Heart left ventricle (tissue), 13 donors: ENCODE measurements at regions not wholly inside any gene's neighbourhood (a gene's known extent, or its start where the extent isn't known, plus 50 kb on each side); places are given as distances from the start of the nearest gene placed in this dataset.

Experiments used
- CTCF ChIP-seq, 12 donors: fragments of 200-600 bp; sonication (generic) in 4 of 12; IDR thresholded peaks; one replicate each; pipeline versions ENCODE4 v1.5.0 to v1.8.0; 2018 to 2022; ENCODE audit warnings: antibody characterized with exemption in 12 of 12, mild to moderate bottlenecking in 5 of 12
- POLR2A ChIP-seq, 2 donors: fragments of 450-650 bp; IDR thresholded peaks; one replicate each; pipeline ENCODE4 v1.6.1; 2017; ENCODE audit warnings: antibody characterized with exemption in 2 of 2, mild to moderate bottlenecking in 2 of 2, moderate library complexity in 2 of 2
- donor health status: ischemic (EF 13 %, LVEDD 7.1; RV severe dilation, severe dysfunction).
- donor health status: DM: no; HTN: yes; CAD: no.
- donor health status: DM: no; HTN: no; CAD: no.
- donor health status: ischemic (EF 25% LVEDD 6.9; RV normal size, moderate dysfunction).
- donor health status: ischemic (EF 25% LVEDD 5.7; RV mildly dilated, moderate dysfunction).
- donor health status: ischemic (EF 35%, LVEDD 5.7; RV mildly dilated, moderate dysfunction).
- donor health status: nonischemic (EF 11% LVEDD 7.7; RV severe dilation, severe dysfunction).
- donor health status: DM: yes; HTN: yes; CAD: no.
- donor health status: PGD.
- donor health status: ischemic (EF 29% LVEDD 5.4; RV normal size, mild dysfunction).
- donor health status: nonischemic (EF 23%, LVEDD 6.1; RV moderate dilation, normal function).

- TF ChIP-seq CTCF (IDR thresholded peaks at IDR 0.05) (no peak), POLR2A (IDR thresholded peaks at IDR 0.05) (no peak)
Measured at GRCh38 chr10:84739641-84740040, 411.3 kb downstream of the CCSER2 start.
